GM12878 (cell line): ENCODE measurements at regions not wholly inside any gene's neighbourhood (a gene's known extent, or its start where the extent isn't known, plus 50 kb on each side); places are given as distances from the start of the nearest gene placed in this dataset.

Experiments used
- BCL11A ChIP-seq: IDR thresholded peaks from 2 replicates; pipeline ENCODE4 v1.6.1; 2011; ENCODE audit warnings: low read depth, low read length
- CTCF ChIP-seq, 3 experiments: IDR thresholded peaks in 2 of 3; conservative IDR thresholded peaks in 1 of 3; 2 replicates each; pipeline ENCODE4 v1.5.1; 2011; ENCODE audit warnings: low read depth in 3 of 3, low read length in 3 of 3, mild to moderate bottlenecking in 3 of 3, control low read depth in 2 of 3, moderate library complexity in 2 of 3, inconsistent platforms in 1 of 3, mixed read lengths in 1 of 3; ENCODE audit not compliant: control insufficient read depth in 2 of 3, insufficient read depth in 1 of 3; ENCODE audit errors: extremely low read depth in 1 of 3
- IRF3 ChIP-seq: fragments of 450-650 bp; IDR thresholded peaks from 2 replicates; pipeline ENCODE4 v1.6.1; 2014; ENCODE audit warnings: mild to moderate bottlenecking
- KDM1A ChIP-seq: fragments of 200-600 bp; sonication (generic); IDR thresholded peaks from 2 replicates; pipeline ENCODE4 v1.6.1; 2016; ENCODE audit warnings: borderline replicate concordance
- POLR2A ChIP-seq: IDR thresholded peaks from 2 replicates; pipeline ENCODE4 v1.6.1; 2011; ENCODE audit warnings: low read depth, mild to moderate bottlenecking, low read length
- RAD51 ChIP-seq: fragments of 450-650 bp; IDR thresholded peaks from 2 replicates; pipeline ENCODE4 v1.6.1; 2016; ENCODE audit warnings: moderate library complexity, mild to moderate bottlenecking, inconsistent platforms
- ZNF24 ChIP-seq: fragments of 450-650 bp; IDR thresholded peaks from 2 replicates; pipeline ENCODE4 v1.6.1; 2017; ENCODE audit warnings: antibody characterized with exemption, mild to moderate bottlenecking

- TF ChIP-seq IRF3, result no peak
- TF ChIP-seq BCL11A, result no peak
- no peak for TF ChIP-seq CTCF (IDR thresholded peaks at IDR 0.05 in 2 of 3, conservative IDR thresholded peaks at IDR 0.05 in 1 of 3; ENCODE audit: control insufficient read depth in 2 of 3, extremely low read depth in 1 of 3, insufficient read depth in 1 of 3, low read depth in 3 of 3, low read length in 3 of 3)
- TF ChIP-seq RAD51, result no peak
- TF ChIP-seq POLR2A, result no peak
- no peak for TF ChIP-seq ZNF24
- TF ChIP-seq KDM1A, result no peak
These were observed 543.1 kb downstream of the TRIML1 start for GRCh38 chr4:188682321-188682720.
